Trophoblast cell (in vitro differentiated cells and primary cell): ENCODE measurements at regions not wholly inside any gene's neighbourhood (a gene's known extent, or its start where the extent isn't known, plus 50 kb on each side); places are given as distances from the start of the nearest gene placed in this dataset.

Experiments
- DNase-seq, 2 donors: peaks; one replicate each; pipeline ENCODE4 v3.0.0-alpha.2; 2016
- H2AFZ ChIP-seq: 2 replicates; pipeline ENCODE4 v1.6.1; 2013; ENCODE audit warnings: low read length, moderate library complexity, mild to moderate bottlenecking; ENCODE audit not compliant: insufficient read depth, poor library complexity
- H2AK5ac ChIP-seq: 2 replicates; pipeline ENCODE4 v1.6.1; 2013; ENCODE audit warnings: mild to moderate bottlenecking, low read length
- H2BK120ac ChIP-seq: 2 replicates; pipeline ENCODE4 v1.6.1; 2013; ENCODE audit warnings: low read length, mild to moderate bottlenecking, moderate library complexity; ENCODE audit not compliant: insufficient read depth, poor library complexity
- H2BK12ac ChIP-seq: 2 replicates; pipeline ENCODE4 v1.6.1; 2013; ENCODE audit warnings: mild to moderate bottlenecking, low read length, moderate library complexity
- H2BK5ac ChIP-seq: 2 replicates; pipeline ENCODE4 v1.6.1; 2013; ENCODE audit warnings: low read length, low read depth, moderate library complexity, mild to moderate bottlenecking; ENCODE audit not compliant: poor library complexity
- H3K14ac ChIP-seq: 2 replicates; pipeline ENCODE4 v1.6.1; 2013; ENCODE audit warnings: mild to moderate bottlenecking, low read length
- H3K18ac ChIP-seq: 2 replicates; pipeline ENCODE4 v1.6.1; 2013; ENCODE audit warnings: mild to moderate bottlenecking, low read length
- H3K23ac ChIP-seq: 2 replicates; pipeline ENCODE4 v1.6.1; 2013; ENCODE audit warnings: low read length
- H3K27ac ChIP-seq: 2 replicates; pipeline ENCODE4 v1.5.1; 2013; ENCODE audit warnings: low read depth, mild to moderate bottlenecking, inconsistent platforms, low read length, moderate library complexity
- H3K27me3 ChIP-seq: 2 replicates; pipeline ENCODE4 v1.6.1; 2013; ENCODE audit warnings: inconsistent platforms, mild to moderate bottlenecking, low read length, moderate library complexity; ENCODE audit not compliant: insufficient read depth
- H3K36me3 ChIP-seq, 2 experiments: 1 replicate in 1 of 2; 2 replicates in 1 of 2; pipeline ENCODE4 v1.6.1; 2013; ENCODE audit warnings: low read length in 2 of 2, mild to moderate bottlenecking in 2 of 2, moderate library complexity in 1 of 2; ENCODE audit not compliant: insufficient read depth in 2 of 2, control insufficient read depth in 1 of 2
- H3K4ac ChIP-seq: 2 replicates; pipeline ENCODE4 v1.6.1; 2013; ENCODE audit warnings: low read depth, mild to moderate bottlenecking, low read length, moderate library complexity
- H3K4me1 ChIP-seq, 2 experiments: 1 replicate in 1 of 2; 2 replicates in 1 of 2; pipeline ENCODE4 v1.6.1; 2013; ENCODE audit warnings: low read length in 2 of 2, mild to moderate bottlenecking in 2 of 2, moderate library complexity in 1 of 2; ENCODE audit not compliant: insufficient read depth in 2 of 2, control insufficient read depth in 1 of 2
- H3K4me2 ChIP-seq: 2 replicates; pipeline ENCODE4 v1.6.1; 2013; ENCODE audit warnings: inconsistent platforms, mild to moderate bottlenecking, low read length, moderate library complexity
- H3K4me3 ChIP-seq: 2 replicates; pipeline ENCODE4 v1.5.1; 2013; ENCODE audit warnings: mild to moderate bottlenecking, low read depth, low read length, inconsistent platforms
- H3K79me1 ChIP-seq: one replicate; pipeline ENCODE4 v1.6.1; 2013; ENCODE audit warnings: low read length
- H3K79me2 ChIP-seq: 2 replicates; pipeline ENCODE4 v1.6.1; 2013; ENCODE audit warnings: low read length, mild to moderate bottlenecking; ENCODE audit not compliant: control insufficient read depth, insufficient read depth, poor library complexity
- H3K9ac ChIP-seq: 2 replicates; pipeline ENCODE4 v1.6.1; 2013; ENCODE audit warnings: mild to moderate bottlenecking, low read length
- H3K9me3 ChIP-seq: 2 replicates; pipeline ENCODE4 v1.6.1; 2013; ENCODE audit warnings: low read depth, mild to moderate bottlenecking, control low read depth, inconsistent platforms, low read length; ENCODE audit not compliant: insufficient read depth
- H4K12ac ChIP-seq: 2 replicates; pipeline ENCODE4 v1.6.1; 2013; ENCODE audit warnings: low read depth, mild to moderate bottlenecking, low read length, moderate library complexity
- H4K8ac ChIP-seq: 2 replicates; pipeline ENCODE4 v1.6.1; 2013; ENCODE audit warnings: low read depth, mild to moderate bottlenecking, low read length, moderate library complexity
- H4K91ac ChIP-seq: one replicate; pipeline ENCODE4 v1.6.1; 2013; ENCODE audit warnings: low read depth, mild to moderate bottlenecking, low read length, moderate library complexity
- WGBS: extraction: QIAGEN DNeasy Blood & Tissue Kit; methylation state at CpG from one replicate; pipeline ENCODE4 v1.1.7; 2013; ENCODE audit warnings: missing lambda C conversion rate; ENCODE audit not compliant: insufficient read length, insufficient coverage; ENCODE audit errors: extremely low coverage; 5-methylcytosine and 5-hydroxymethylcytosine counted together

DNA sequence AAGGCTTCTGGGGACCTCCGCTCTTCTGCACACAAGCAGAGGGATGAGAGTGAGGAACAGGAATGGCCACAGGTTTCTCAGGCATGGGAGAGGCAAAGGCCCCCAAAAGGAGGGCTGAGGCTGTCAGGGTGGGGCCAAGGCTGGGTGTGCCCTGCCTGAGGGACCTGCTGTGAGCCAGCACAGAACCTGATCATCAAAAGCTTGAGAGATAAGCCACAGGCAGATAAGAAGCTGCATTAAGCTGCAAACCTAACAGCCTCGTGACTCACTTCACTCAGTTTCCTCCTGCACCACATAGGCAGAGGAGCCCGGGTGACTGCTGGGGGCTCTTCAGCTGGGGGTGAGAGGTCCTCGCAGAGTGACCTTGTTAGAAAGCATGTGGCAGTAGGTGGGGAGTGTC is 64.5 kb upstream of the LAPTM4A start:
- H2AFZ ChIP-seq, result no peak overlapping the region
- WGBS, result no CpG with 5 or more reads among the region's 4 CpGs
- H3K14ac ChIP-seq, result peak overlapping the region; percentile 42

GRCh38 chr2:20115374-20115773 is 63.9 kb upstream of the LAPTM4A start:
- Histone ChIP-seq H2BK12ac (peak overlapping the region; percentile 65), H3K18ac (peak overlapping the region; percentile 27), H3K36me3 (no peaks in the 10 kb centered on the region), H2AFZ (no peak overlapping the region), H2BK5ac (peak overlapping the region; percentile 15), H3K79me2 (no peaks in the 10 kb centered on the region), H3K27me3 (no peaks in the 10 kb centered on the region), H3K4me1 (peaks cover 21 to 24% of the 10 kb centered on the region in 2 experiments), H3K4me2 (no peak overlapping the region), H3K79me1 (peaks cover 23% of the 10 kb centered on the region), H4K8ac (peak overlapping the region; percentile 25), H4K12ac (no peak overlapping the region), H3K9me3 (peaks cover 2% of the 10 kb centered on the region), H3K14ac (peak overlapping the region; percentile 42), H3K4ac (peak overlapping the region; percentile 15), H3K4me3 (no peak overlapping the region), H3K23ac (no peak overlapping the region), H3K9ac (no peak overlapping the region), H2BK120ac (peak overlapping the region; percentile 62), H3K27ac (peak overlapping the region; percentile 8), H2AK5ac (peak overlapping the region; percentile 15), H4K91ac (peak overlapping the region; percentile 85)
- WGBS, result no CpG with 5 or more reads among the region's 2 CpGs
- DNase-seq, result no peak

More for the DNA sequence above, 64.5 kb upstream of the LAPTM4A start:
- no peak overlapping the region for H2BK5ac ChIP-seq
- peak overlapping the region; percentile 27 for H3K18ac ChIP-seq
- H3K23ac ChIP-seq, result no peak overlapping the region
- H3K36me3 ChIP-seq, result no peaks in the 10 kb centered on the region
- peak overlapping the region; percentile 25 for H4K8ac ChIP-seq
- H2AK5ac ChIP-seq, result peak overlapping the region; percentile 15
- H3K9ac ChIP-seq, result no peak overlapping the region
- H4K12ac ChIP-seq, result no peak overlapping the region
- H3K9me3 ChIP-seq, result peaks cover 2% of the 10 kb centered on the region
- H3K79me2 ChIP-seq, result no peaks in the 10 kb centered on the region
- DNase-seq, result peak in 1 of 2 donors; percentile 37
- H3K4ac ChIP-seq, result no peak overlapping the region
- H3K4me1 ChIP-seq, result peaks cover 21 to 24% of the 10 kb centered on the region in 2 experiments
- peak overlapping the region; percentile 12 for H2BK12ac ChIP-seq
- peak overlapping the region; percentile 85 for H4K91ac ChIP-seq
- H3K4me2 ChIP-seq, result no peak overlapping the region
- peak overlapping the region; percentile 8 for H3K27ac ChIP-seq
- H3K4me3 ChIP-seq, result no peak overlapping the region
- no peaks in the 10 kb centered on the region for H3K27me3 ChIP-seq
- H2BK120ac ChIP-seq, result peak overlapping the region; percentile 62
- peaks cover 22% of the 10 kb centered on the region for H3K79me1 ChIP-seq

DNA sequence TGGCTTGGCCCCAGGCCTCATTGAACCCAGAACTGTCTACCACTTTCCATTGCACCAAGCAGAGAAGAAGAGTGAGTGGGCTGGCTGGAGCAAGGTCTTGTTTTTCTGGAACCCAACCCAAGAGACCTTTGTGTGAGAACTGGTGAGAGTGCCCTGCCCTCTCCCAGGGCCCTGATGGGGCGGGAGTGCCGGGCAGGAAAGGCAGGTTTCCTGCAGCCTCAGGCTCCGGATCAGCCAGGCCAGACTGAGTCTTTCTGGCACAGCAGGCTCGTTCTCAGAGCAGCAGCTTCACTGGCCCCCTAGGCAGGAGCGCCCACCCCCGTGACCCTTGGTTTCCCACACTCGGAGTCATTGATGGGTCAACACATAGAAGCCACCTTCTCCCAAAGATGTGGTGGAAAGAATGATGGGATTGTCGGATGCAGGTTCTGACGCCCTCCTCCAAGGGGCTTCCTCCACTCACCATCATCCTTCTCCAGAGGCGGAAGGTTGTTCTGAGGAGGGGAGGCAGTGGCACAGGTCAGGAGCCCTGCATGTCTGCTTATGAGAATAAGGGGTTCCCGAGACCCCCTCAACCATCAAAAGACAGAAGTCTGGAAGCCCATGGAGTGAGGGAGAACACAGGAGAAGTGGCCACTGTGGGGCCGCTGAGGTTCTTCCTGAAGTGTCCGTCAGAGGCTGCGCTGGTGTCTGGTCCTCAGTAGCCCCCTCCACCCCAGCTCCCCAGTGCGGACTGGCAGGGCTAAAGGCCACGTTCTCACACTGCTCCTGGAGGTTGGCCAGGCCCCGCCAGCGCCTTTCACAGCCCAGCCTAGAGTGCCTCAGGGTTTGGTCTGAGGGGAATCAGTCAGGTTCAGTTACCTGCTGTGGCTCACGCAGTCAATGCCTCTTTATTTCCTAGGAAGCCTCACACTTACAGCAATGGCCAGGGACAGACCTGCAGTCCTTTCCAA is 62.8 kb upstream of the LAPTM4A start:
- no peaks in the 10 kb centered on the region for H3K79me2 ChIP-seq
- peaks cover 21 to 24% of the 10 kb centered on the region in 2 experiments for H3K4me1 ChIP-seq
- peak; percentile 41 to 57 for DNase-seq
- peak overlapping the region; percentile 24 for H3K4me2 ChIP-seq
- no peak overlapping the region for H3K4ac ChIP-seq
- H3K27ac ChIP-seq, result peak overlapping the region; percentile 66
- peak overlapping the region; percentile 37 for H2BK5ac ChIP-seq
- WGBS, result no CpG with 5 or more reads among the region's 19 CpGs
- peak overlapping the region; percentile 26 for H2AK5ac ChIP-seq
- peak overlapping the region; percentile 85 for H4K91ac ChIP-seq
- H3K9me3 ChIP-seq, result peaks cover 2% of the 10 kb centered on the region
- H4K8ac ChIP-seq, result peak overlapping the region; percentile 58
- no peaks in the 10 kb centered on the region for H3K36me3 ChIP-seq
- H2AFZ ChIP-seq, result no peak overlapping the region
- H3K4me3 ChIP-seq, result no peak overlapping the region
- peaks cover 24% of the 10 kb centered on the region for H3K79me1 ChIP-seq
- peak overlapping the region; percentile 25 for H3K18ac ChIP-seq
- H3K27me3 ChIP-seq, result no peaks in the 10 kb centered on the region
- H3K14ac ChIP-seq, result peak overlapping the region; percentile 42
- peak overlapping the region; percentile 15 for H2BK12ac ChIP-seq
- no peak overlapping the region for H4K12ac ChIP-seq
- H2BK120ac ChIP-seq, result peak overlapping the region; percentile 62
- no peak overlapping the region for H3K9ac ChIP-seq
- H3K23ac ChIP-seq, result no peak overlapping the region

GRCh38 chr2:20113004-20113796 is 61.8 kb upstream of the LAPTM4A start:
- peak overlapping the region; percentile 82 for H4K91ac ChIP-seq
- DNase-seq, result no peak
- H2BK5ac ChIP-seq, result peak overlapping the region; percentile 35
- H2AK5ac ChIP-seq, result no peak overlapping the region
- H3K27me3 ChIP-seq, result no peaks in the 10 kb centered on the region
- no CpG with 5 or more reads among the region's 15 CpGs for WGBS
- H3K27ac ChIP-seq, result peak overlapping the region; percentile 18
- H3K79me1 ChIP-seq, result peaks cover 24% of the 10 kb centered on the region
- H3K23ac ChIP-seq, result no peak overlapping the region
- H2BK120ac ChIP-seq, result peak overlapping the region; percentile 35
- H3K9me3 ChIP-seq, result peaks cover 1% of the 10 kb centered on the region
- H2AFZ ChIP-seq, result no peak overlapping the region
- peaks cover 21 to 24% of the 10 kb centered on the region in 2 experiments for H3K4me1 ChIP-seq
- H3K9ac ChIP-seq, result no peak overlapping the region
- H4K12ac ChIP-seq, result no peak overlapping the region
- peak overlapping the region; percentile 63 for H2BK12ac ChIP-seq
- H3K36me3 ChIP-seq, result no peaks in the 10 kb centered on the region
- no peak overlapping the region for H3K4ac ChIP-seq
- H3K4me3 ChIP-seq, result no peak overlapping the region
- H3K79me2 ChIP-seq, result no peaks in the 10 kb centered on the region
- H4K8ac ChIP-seq, result peak overlapping the region; percentile 18
- no peak overlapping the region for H3K4me2 ChIP-seq
- H3K14ac ChIP-seq, result peak overlapping the region; percentile 31
- peak overlapping the region; percentile 17 for H3K18ac ChIP-seq
